Neural cell (in vitro differentiated cells): ENCODE measurements at regions not wholly inside any gene's neighbourhood (a gene's known extent, or its start where the extent isn't known, plus 50 kb on each side); places are given as distances from the start of the nearest gene placed in this dataset.

Source experiments
- H2AFZ ChIP-seq: fragments of 200-600, 300-800 bp; sonication (generic), shearing (Covaris generic); 2 replicates; pipeline ENCODE4 v1.6.0; 2014; ENCODE audit warnings: low read depth, mild to moderate bottlenecking, antibody characterized with exemption, low read length, moderate library complexity
- H3F3A ChIP-seq: fragments of 200-600 bp; shearing (Covaris generic); 2 replicates; pipeline ENCODE4 v1.6.1; 2016; ENCODE audit warnings: mild to moderate bottlenecking, moderate library complexity, mixed read lengths, antibody characterized with exemption, low read length; ENCODE audit not compliant: insufficient read depth, poor library complexity, severe bottlenecking
- H3K27ac ChIP-seq: fragments of 200-600, 300-800 bp; sonication (generic), shearing (Covaris generic); 2 replicates; pipeline ENCODE4 v1.5.1; 2014; ENCODE audit warnings: mild to moderate bottlenecking, low read length, moderate library complexity
- H3K27me3 ChIP-seq: fragments of 300-800, 200-600 bp; sonication (generic), shearing (Covaris generic); 2 replicates; pipeline ENCODE4 v1.6.0; 2014; ENCODE audit warnings: mild to moderate bottlenecking, low read depth, low read length, moderate library complexity; ENCODE audit not compliant: insufficient read depth
- H3K36me3 ChIP-seq: fragments of 300-800, 200-600 bp; sonication (generic), shearing (Covaris generic); 2 replicates; pipeline ENCODE4 v1.5.1; 2014; ENCODE audit warnings: mild to moderate bottlenecking, antibody characterized with exemption, low read length, moderate library complexity; ENCODE audit not compliant: insufficient read depth
- H3K4me2 ChIP-seq: fragments of 300-800, 200-600 bp; sonication (generic), shearing (Covaris generic); 2 replicates; pipeline ENCODE4 v1.6.0; 2014; ENCODE audit warnings: mild to moderate bottlenecking, low read length
- H3K4me3 ChIP-seq: fragments of 300-800, 200-600 bp; sonication (generic), shearing (Covaris generic); 2 replicates; pipeline ENCODE4 v1.5.1; 2014; ENCODE audit warnings: mild to moderate bottlenecking, low read length, moderate library complexity
- H3K79me2 ChIP-seq: fragments of 200-600 bp; shearing (Covaris generic); replicated peaks from 2 replicates; pipeline ENCODE4 v1.6.0; 2014; ENCODE audit warnings: mild to moderate bottlenecking, low read length, moderate library complexity; ENCODE audit not compliant: insufficient read depth
- H3K9ac ChIP-seq: fragments of 300-800, 200-600 bp; sonication (generic), shearing (Covaris generic); 2 replicates; pipeline ENCODE4 v1.6.1; 2016; ENCODE audit warnings: mild to moderate bottlenecking, low read length, mixed read lengths
- H3K9me2 ChIP-seq: fragments of 200-600 bp; shearing (Covaris generic); 2 replicates; pipeline ENCODE4 v1.6.1; 2016; ENCODE audit warnings: mild to moderate bottlenecking, low read length, mixed read lengths; ENCODE audit not compliant: insufficient read depth
- H3K9me3 ChIP-seq: fragments of 200-600, 300-800 bp; sonication (generic), shearing (Covaris generic); 2 replicates; pipeline ENCODE4 v1.6.1; 2016; ENCODE audit warnings: mild to moderate bottlenecking, mixed run types, low read length, moderate library complexity, mixed read lengths
- H4K20me1 ChIP-seq: fragments of 200-600 bp; shearing (Covaris generic); 2 replicates; pipeline ENCODE4 v1.6.1; 2016; ENCODE audit warnings: mild to moderate bottlenecking, mixed run types; ENCODE audit not compliant: insufficient read depth
- EP300 ChIP-seq: fragments of 450-650 bp; conservative IDR thresholded peaks from 2 replicates; pipeline ENCODE4 v1.6.1; 2014; ENCODE audit warnings: antibody characterized with exemption, mild to moderate bottlenecking, moderate library complexity; ENCODE audit not compliant: poor library complexity, severe bottlenecking
- EZH2 ChIP-seq: fragments of 200-600, 300-800 bp; shearing (Covaris generic), sonication (generic); IDR thresholded peaks from 2 replicates; pipeline ENCODE4 v1.6.1; 2014; ENCODE audit warnings: antibody characterized with exemption, low read length, borderline replicate concordance, mild to moderate bottlenecking; ENCODE audit not compliant: insufficient read depth, poor library complexity, severe bottlenecking
- MXI1 ChIP-seq: fragments of 450-650 bp; conservative IDR thresholded peaks from 2 replicates; pipeline ENCODE4 v1.6.1; 2014; ENCODE audit warnings: antibody characterized with exemption, mild to moderate bottlenecking; ENCODE audit not compliant: poor library complexity, severe bottlenecking
- POLR2AphosphoS5 ChIP-seq: IDR thresholded peaks from 2 replicates; pipeline ENCODE4 v1.6.1; 2012
- RAD21 ChIP-seq: fragments of 450-650 bp; conservative IDR thresholded peaks from 2 replicates; pipeline ENCODE4 v1.6.1; 2014; ENCODE audit warnings: antibody characterized with exemption, mild to moderate bottlenecking, moderate library complexity
- SMC3 ChIP-seq: fragments of 450-650 bp; conservative IDR thresholded peaks from 2 replicates; pipeline ENCODE4 v1.6.1; 2014; ENCODE audit warnings: antibody characterized with exemption, mild to moderate bottlenecking, moderate library complexity; ENCODE audit not compliant: poor library complexity
- TAF1 ChIP-seq: IDR thresholded peaks from 2 replicates; pipeline ENCODE4 v1.6.1; 2012; ENCODE audit warnings: low read depth
- TF ChIP-seq, protein P1 (sequence below): fragments of 450-650 bp; IDR thresholded peaks from 2 replicates; pipeline ENCODE4 v1.5.1; 2014; ENCODE audit warnings: antibody characterized with exemption, mild to moderate bottlenecking, moderate library complexity; ENCODE audit not compliant: poor library complexity, severe bottlenecking
- TF ChIP-seq, protein P2 (sequence below): IDR thresholded peaks from 2 replicates; pipeline ENCODE4 v1.6.1; 2012; ENCODE audit warnings: borderline replicate concordance

DNA sequence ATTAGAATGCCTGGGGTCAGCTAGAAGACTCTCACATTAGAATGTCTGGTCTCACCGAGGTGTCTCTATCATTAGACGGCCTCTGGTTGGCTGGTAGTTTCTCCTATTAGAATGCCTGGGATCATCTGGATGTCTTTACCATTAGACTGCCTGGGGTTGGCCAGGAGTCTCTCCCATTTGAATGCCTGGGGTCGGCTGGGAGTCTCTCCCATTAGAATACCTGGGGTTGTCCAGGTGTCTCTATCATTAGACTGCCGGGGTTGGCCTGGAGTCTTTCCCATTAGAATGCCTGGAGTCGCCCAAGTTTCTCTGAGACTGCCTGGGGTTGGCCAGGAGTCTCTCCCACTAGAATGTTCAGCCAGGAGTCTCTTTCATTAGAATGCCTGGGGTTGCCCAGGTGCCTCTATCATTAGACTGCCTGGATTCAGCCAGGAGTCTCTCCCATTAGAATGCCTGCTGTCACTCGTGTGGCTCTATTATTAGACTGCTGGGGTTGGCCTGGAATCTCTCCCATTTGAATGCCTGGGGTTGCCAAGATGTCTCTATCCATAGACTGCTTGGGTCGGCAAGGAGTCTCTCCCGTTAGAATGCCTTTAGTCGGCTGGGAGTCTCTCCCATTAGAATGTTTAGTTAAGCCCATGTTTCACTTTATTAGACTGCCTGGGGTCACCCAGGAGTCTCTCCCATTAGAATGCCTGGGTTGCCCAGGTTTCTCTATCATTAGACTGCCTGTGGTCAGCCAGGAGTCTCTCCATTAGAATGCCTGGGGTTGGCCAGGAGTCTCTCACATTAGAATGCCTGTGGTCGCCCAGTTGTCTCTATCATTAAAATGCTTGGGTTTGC, 1467.8 kb downstream of the UQCRFS1 start:
- Histone ChIP-seq H3K9me2 (no peaks in the 10 kb centered on the region), H3K36me3 (no peaks in the 10 kb centered on the region), H3K27me3 (no peaks in the 10 kb centered on the region), H3K9me3 (peaks cover 10% of the 10 kb centered on the region), H3K79me2 (no peaks in the 10 kb centered on the region), H3K4me2 (no peak overlapping the region), H2AFZ (no peak overlapping the region), H3F3A (no peaks in the 10 kb centered on the region), H3K9ac (no peak overlapping the region), H4K20me1 (no peaks in the 10 kb centered on the region), H3K4me3 (no peak overlapping the region), H3K27ac (no peak overlapping the region)
- TF ChIP-seq POLR2AphosphoS5 (no peak), MXI1 (no peak), RAD21 (no peak)
- TF ChIP-seq, protein P1, sequence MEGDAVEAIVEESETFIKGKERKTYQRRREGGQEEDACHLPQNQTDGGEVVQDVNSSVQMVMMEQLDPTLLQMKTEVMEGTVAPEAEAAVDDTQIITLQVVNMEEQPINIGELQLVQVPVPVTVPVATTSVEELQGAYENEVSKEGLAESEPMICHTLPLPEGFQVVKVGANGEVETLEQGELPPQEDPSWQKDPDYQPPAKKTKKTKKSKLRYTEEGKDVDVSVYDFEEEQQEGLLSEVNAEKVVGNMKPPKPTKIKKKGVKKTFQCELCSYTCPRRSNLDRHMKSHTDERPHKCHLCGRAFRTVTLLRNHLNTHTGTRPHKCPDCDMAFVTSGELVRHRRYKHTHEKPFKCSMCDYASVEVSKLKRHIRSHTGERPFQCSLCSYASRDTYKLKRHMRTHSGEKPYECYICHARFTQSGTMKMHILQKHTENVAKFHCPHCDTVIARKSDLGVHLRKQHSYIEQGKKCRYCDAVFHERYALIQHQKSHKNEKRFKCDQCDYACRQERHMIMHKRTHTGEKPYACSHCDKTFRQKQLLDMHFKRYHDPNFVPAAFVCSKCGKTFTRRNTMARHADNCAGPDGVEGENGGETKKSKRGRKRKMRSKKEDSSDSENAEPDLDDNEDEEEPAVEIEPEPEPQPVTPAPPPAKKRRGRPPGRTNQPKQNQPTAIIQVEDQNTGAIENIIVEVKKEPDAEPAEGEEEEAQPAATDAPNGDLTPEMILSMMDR: no peak

DNA sequence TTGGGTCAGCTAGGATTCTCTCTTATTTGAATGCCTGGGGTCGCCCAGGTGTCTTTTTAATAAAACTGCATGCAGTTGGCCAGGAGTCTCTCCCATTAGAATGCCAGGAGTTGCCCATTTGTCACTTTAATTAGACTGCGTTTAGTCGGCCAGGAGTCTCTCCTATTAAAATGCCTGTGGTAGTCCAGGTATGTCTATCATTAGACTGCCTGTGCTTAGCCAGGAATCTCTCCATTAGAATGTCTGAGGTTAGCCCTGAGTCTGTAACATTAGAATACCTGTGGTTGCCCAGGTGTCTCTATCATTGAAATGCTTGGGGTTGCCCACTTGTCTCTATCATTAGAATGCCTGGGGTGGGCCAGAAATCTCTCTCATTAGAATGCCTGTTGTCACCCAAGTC, 1470.9 kb downstream of the UQCRFS1 start:
- no peaks in the 10 kb centered on the region for H3K36me3 ChIP-seq
- H3K27me3 ChIP-seq: no peaks in the 10 kb centered on the region
- TF ChIP-seq SMC3 (no peak), POLR2AphosphoS5 (no peak), RAD21 (no peak), EZH2 (no peak), MXI1 (no peak)
- H4K20me1 ChIP-seq: no peaks in the 10 kb centered on the region
- H3K4me2 ChIP-seq: no peak overlapping the region
- no peak overlapping the region for H2AFZ ChIP-seq
- no peaks in the 10 kb centered on the region for H3K79me2 ChIP-seq
- no peaks in the 10 kb centered on the region for H3K9me2 ChIP-seq
- H3K9me3 ChIP-seq: peaks cover 12% of the 10 kb centered on the region
- H3K9ac ChIP-seq: no peak overlapping the region
- H3K27ac ChIP-seq: no peak overlapping the region
- H3F3A ChIP-seq: no peaks in the 10 kb centered on the region
- H3K4me3 ChIP-seq: no peak overlapping the region

DNA sequence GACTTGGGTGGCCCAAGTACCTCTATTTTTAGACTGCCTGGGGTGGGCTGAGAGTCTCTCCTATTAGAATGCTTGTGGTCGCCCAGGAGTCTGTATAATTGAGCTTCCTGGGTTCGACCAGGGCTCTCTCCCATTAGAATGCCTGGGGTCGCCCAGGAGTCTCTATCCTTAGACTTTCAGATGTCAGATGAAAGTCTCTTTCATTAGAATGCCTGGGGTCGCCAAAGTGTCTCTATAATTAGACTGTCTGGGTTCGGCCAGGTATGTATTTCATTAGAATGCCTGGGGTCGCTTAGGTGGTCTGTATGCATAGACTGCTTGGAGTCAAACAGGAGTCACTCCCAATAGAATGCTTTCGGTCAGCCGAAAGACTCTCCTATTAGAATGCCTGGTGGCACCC, 1471.7 kb downstream of the UQCRFS1 start:
- no peak overlapping the region for H2AFZ ChIP-seq
- no peaks in the 10 kb centered on the region for H4K20me1 ChIP-seq
- H3F3A ChIP-seq: no peaks in the 10 kb centered on the region
- H3K9ac ChIP-seq: no peak overlapping the region
- H3K27me3 ChIP-seq: no peaks in the 10 kb centered on the region
- no peaks in the 10 kb centered on the region for H3K36me3 ChIP-seq
- peaks cover 12% of the 10 kb centered on the region for H3K9me3 ChIP-seq
- no peak overlapping the region for H3K27ac ChIP-seq
- no peaks in the 10 kb centered on the region for H3K9me2 ChIP-seq
- no peak overlapping the region for H3K4me3 ChIP-seq
- H3K79me2 ChIP-seq: no peaks in the 10 kb centered on the region
- H3K4me2 ChIP-seq: no peak overlapping the region
- no peak for TF ChIP-seq RAD21
- no peak for TF ChIP-seq MXI1
- TF ChIP-seq POLR2AphosphoS5: no peak
- TF ChIP-seq, protein P1: no peak
- TF ChIP-seq, protein P2, sequence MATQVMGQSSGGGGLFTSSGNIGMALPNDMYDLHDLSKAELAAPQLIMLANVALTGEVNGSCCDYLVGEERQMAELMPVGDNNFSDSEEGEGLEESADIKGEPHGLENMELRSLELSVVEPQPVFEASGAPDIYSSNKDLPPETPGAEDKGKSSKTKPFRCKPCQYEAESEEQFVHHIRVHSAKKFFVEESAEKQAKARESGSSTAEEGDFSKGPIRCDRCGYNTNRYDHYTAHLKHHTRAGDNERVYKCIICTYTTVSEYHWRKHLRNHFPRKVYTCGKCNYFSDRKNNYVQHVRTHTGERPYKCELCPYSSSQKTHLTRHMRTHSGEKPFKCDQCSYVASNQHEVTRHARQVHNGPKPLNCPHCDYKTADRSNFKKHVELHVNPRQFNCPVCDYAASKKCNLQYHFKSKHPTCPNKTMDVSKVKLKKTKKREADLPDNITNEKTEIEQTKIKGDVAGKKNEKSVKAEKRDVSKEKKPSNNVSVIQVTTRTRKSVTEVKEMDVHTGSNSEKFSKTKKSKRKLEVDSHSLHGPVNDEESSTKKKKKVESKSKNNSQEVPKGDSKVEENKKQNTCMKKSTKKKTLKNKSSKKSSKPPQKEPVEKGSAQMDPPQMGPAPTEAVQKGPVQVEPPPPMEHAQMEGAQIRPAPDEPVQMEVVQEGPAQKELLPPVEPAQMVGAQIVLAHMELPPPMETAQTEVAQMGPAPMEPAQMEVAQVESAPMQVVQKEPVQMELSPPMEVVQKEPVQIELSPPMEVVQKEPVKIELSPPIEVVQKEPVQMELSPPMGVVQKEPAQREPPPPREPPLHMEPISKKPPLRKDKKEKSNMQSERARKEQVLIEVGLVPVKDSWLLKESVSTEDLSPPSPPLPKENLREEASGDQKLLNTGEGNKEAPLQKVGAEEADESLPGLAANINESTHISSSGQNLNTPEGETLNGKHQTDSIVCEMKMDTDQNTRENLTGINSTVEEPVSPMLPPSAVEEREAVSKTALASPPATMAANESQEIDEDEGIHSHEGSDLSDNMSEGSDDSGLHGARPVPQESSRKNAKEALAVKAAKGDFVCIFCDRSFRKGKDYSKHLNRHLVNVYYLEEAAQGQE: no peak
- no peak for TF ChIP-seq TAF1
- no peak for TF ChIP-seq EP300
- no peak for TF ChIP-seq SMC3
- TF ChIP-seq EZH2: no peak
